SK-N-SH (cell line): ENCODE measurements at regions not wholly inside any gene's neighbourhood (a gene's known extent, or its start where the extent isn't known, plus 50 kb on each side); places are given as distances from the start of the nearest gene placed in this dataset.
"Not testable (repeated sequence)": the region's sequence is repeated elsewhere in the genome, so short reads cannot be mapped to it uniquely, and the experiment has no call there.

Experiments
- CTCF ChIA-PET: fragments of 300-600, 350-600 bp; formaldehyde crosslinking; extraction: SDS; loops from one replicate; lab custom pipeline; 2021; lab: Yijun Ruan, JAX
- POLR2A ChIA-PET: fragments of 350-600 bp; sonication (Branson Sonifier 250); formaldehyde crosslinking; extraction: SDS; loops from one replicate; lab custom pipeline; 2020; ENCODE audit warnings: antibody characterized with exemption, inconsistent platforms; lab: Yijun Ruan, JAX
- DNase-seq: peaks from one replicate; pipeline ENCODE4 v3.0.0; 2012
- H2AFZ ChIP-seq: fragments of 200-600 bp; sonication (generic); 2 replicates; pipeline ENCODE4 v1.8.1; 2016; ENCODE audit warnings: antibody characterized with exemption, mild to moderate bottlenecking, low read depth
- H3F3A ChIP-seq: fragments of 200-600 bp; sonication (generic); replicated peaks from 2 replicates; pipeline ENCODE3; 2016; ENCODE audit warnings: antibody characterized with exemption, mild to moderate bottlenecking; ENCODE audit not compliant: insufficient read depth
- H3K27ac ChIP-seq, 2 experiments: fragments of 200-500 bp in 1 of 2; fragments of 200-600 bp in 1 of 2; sonication (Bioruptor generic) in 1 of 2; sonication (generic), shearing (Covaris generic) in 1 of 2; 2 replicates each; pipeline versions ENCODE4 v1.5.1 to v1.6.1; 2014 to 2016; ENCODE audit warnings: low read depth in 2 of 2, inconsistent platforms in 1 of 2, low read length in 1 of 2, mild to moderate bottlenecking in 1 of 2, mixed read lengths in 1 of 2
- H3K27me3 ChIP-seq: fragments of 200-600 bp; sonication (generic), shearing (Covaris generic); 2 replicates; pipeline ENCODE4 v1.6.1; 2016; ENCODE audit warnings: mixed run types; ENCODE audit not compliant: insufficient read depth
- H3K36me3 ChIP-seq, 2 experiments: fragments of 200-500 bp in 1 of 2; fragments of 200-600 bp in 1 of 2; sonication (Bioruptor generic) in 1 of 2; sonication (generic) in 1 of 2; replicated peaks in 1 of 2; 2 replicates each; pipeline versions ENCODE3 to v1.5.1; 2014 to 2016; ENCODE audit warnings: low read length in 1 of 2, mild to moderate bottlenecking in 1 of 2; ENCODE audit not compliant: insufficient read depth in 2 of 2, control insufficient read depth in 1 of 2
- H3K4me1 ChIP-seq, 2 experiments: fragments of 200-500 bp in 1 of 2; fragments of 200-600 bp in 1 of 2; sonication (Bioruptor generic) in 1 of 2; sonication (generic), shearing (Covaris generic) in 1 of 2; 2 replicates each; pipeline versions ENCODE4 v1.5.1 to v1.6.1; 2014 to 2016; ENCODE audit warnings: low read depth in 1 of 2, low read length in 1 of 2, mixed run types in 1 of 2; ENCODE audit not compliant: insufficient read depth in 2 of 2, control insufficient read depth in 1 of 2
- H3K4me2 ChIP-seq: fragments of 200-600 bp; sonication (generic), shearing (Covaris generic); 2 replicates; pipeline ENCODE4 v1.6.1; 2017; ENCODE audit warnings: mixed run types
- H3K4me3 ChIP-seq, 2 experiments: fragments of 200-500 bp in 1 of 2; fragments of 200-600 bp in 1 of 2; sonication (Bioruptor generic) in 1 of 2; sonication (generic), shearing (Covaris generic) in 1 of 2; 2 replicates each; pipeline versions ENCODE4 v1.5.1 to v1.8.1; 2014 to 2016; ENCODE audit warnings: low read depth in 2 of 2, inconsistent platforms in 1 of 2, low read length in 1 of 2, mild to moderate bottlenecking in 1 of 2, mixed read lengths in 1 of 2, moderate library complexity in 1 of 2
- H3K79me2 ChIP-seq: fragments of 200-600 bp; sonication (generic); 2 replicates; pipeline ENCODE4 v1.8.1; 2017; ENCODE audit warnings: mild to moderate bottlenecking; ENCODE audit not compliant: insufficient read depth
- H3K9ac ChIP-seq: fragments of 200-600 bp; sonication (generic); 2 replicates; pipeline ENCODE4 v1.6.1; 2017; ENCODE audit warnings: mixed run types
- H3K9me2 ChIP-seq: fragments of 200-600 bp; sonication (generic); 2 replicates; pipeline ENCODE4 v1.6.1; 2017; ENCODE audit warnings: mixed run types
- H3K9me3 ChIP-seq: fragments of 200-600 bp; sonication (generic); 2 replicates; pipeline ENCODE4 v1.6.1; 2017; ENCODE audit warnings: mixed run types, mild to moderate bottlenecking, moderate library complexity
- H4K20me1 ChIP-seq: fragments of 200-600 bp; sonication (generic); 2 replicates; pipeline ENCODE4 v1.6.1; 2017; ENCODE audit warnings: mild to moderate bottlenecking, mixed run types; ENCODE audit not compliant: insufficient read depth
- WGBS: methylation state at CpG from one replicate; pipeline ENCODE4 v1.1.6; 2017; ENCODE audit warnings: low lambda C conversion rate; 5-methylcytosine and 5-hydroxymethylcytosine counted together

GRCh38 chr9:40222617-40223200 is 867.2 kb downstream of the SPATA31A1 start:
- H3K9ac ChIP-seq, H4K20me1 ChIP-seq, H3K4me3 ChIP-seq, H3K27me3 ChIP-seq, H3K27ac ChIP-seq, H3K79me2 ChIP-seq, POLR2A ChIA-PET, H3K4me1 ChIP-seq, H2AFZ ChIP-seq, H3K4me2 ChIP-seq, H3K36me3 ChIP-seq, H3K9me2 ChIP-seq, DNase-seq, H3K9me3 ChIP-seq, CTCF ChIA-PET, H3F3A ChIP-seq: not testable (repeated sequence)
- WGBS: no CpG with 5 or more reads among the region's 43 CpGs

GRCh38 chr9:40223353-40223752 is 867.9 kb downstream of the SPATA31A1 start:
- H3F3A ChIP-seq, H2AFZ ChIP-seq, H3K9me2 ChIP-seq, H3K27me3 ChIP-seq, H3K27ac ChIP-seq, H3K36me3 ChIP-seq, CTCF ChIA-PET, H3K9ac ChIP-seq, H3K79me2 ChIP-seq, H3K4me1 ChIP-seq, H3K4me3 ChIP-seq, H4K20me1 ChIP-seq, DNase-seq, H3K4me2 ChIP-seq, H3K9me3 ChIP-seq, POLR2A ChIA-PET: not testable (repeated sequence)
- 0% methylated on average over 1 of the region's 33 CpGs for WGBS
